ENCODE measurements at regions not wholly inside any gene's neighbourhood (a gene's known extent, or its start where the extent isn't known, plus 50 kb on each side); places are given as distances from the start of the nearest gene placed in this dataset.

- TF ChIP-seq, protein P1, sequence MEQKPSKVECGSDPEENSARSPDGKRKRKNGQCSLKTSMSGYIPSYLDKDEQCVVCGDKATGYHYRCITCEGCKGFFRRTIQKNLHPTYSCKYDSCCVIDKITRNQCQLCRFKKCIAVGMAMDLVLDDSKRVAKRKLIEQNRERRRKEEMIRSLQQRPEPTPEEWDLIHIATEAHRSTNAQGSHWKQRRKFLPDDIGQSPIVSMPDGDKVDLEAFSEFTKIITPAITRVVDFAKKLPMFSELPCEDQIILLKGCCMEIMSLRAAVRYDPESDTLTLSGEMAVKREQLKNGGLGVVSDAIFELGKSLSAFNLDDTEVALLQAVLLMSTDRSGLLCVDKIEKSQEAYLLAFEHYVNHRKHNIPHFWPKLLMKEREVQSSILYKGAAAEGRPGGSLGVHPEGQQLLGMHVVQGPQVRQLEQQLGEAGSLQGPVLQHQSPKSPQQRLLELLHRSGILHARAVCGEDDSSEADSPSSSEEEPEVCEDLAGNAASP (CRISPR knock-in tag; IDR thresholded peaks at IDR 0.05; ENCODE audit: borderline replicate concordance): peak; percentile 40; the same call in 1 of the 2 replicates
- TF ChIP-seq ERF (CRISPR knock-in tag; IDR thresholded peaks at IDR 0.05): 0 out of 2 replicates have a peak, but pooled peaks have one; percentile 45
- TF ChIP-seq, protein P2, sequence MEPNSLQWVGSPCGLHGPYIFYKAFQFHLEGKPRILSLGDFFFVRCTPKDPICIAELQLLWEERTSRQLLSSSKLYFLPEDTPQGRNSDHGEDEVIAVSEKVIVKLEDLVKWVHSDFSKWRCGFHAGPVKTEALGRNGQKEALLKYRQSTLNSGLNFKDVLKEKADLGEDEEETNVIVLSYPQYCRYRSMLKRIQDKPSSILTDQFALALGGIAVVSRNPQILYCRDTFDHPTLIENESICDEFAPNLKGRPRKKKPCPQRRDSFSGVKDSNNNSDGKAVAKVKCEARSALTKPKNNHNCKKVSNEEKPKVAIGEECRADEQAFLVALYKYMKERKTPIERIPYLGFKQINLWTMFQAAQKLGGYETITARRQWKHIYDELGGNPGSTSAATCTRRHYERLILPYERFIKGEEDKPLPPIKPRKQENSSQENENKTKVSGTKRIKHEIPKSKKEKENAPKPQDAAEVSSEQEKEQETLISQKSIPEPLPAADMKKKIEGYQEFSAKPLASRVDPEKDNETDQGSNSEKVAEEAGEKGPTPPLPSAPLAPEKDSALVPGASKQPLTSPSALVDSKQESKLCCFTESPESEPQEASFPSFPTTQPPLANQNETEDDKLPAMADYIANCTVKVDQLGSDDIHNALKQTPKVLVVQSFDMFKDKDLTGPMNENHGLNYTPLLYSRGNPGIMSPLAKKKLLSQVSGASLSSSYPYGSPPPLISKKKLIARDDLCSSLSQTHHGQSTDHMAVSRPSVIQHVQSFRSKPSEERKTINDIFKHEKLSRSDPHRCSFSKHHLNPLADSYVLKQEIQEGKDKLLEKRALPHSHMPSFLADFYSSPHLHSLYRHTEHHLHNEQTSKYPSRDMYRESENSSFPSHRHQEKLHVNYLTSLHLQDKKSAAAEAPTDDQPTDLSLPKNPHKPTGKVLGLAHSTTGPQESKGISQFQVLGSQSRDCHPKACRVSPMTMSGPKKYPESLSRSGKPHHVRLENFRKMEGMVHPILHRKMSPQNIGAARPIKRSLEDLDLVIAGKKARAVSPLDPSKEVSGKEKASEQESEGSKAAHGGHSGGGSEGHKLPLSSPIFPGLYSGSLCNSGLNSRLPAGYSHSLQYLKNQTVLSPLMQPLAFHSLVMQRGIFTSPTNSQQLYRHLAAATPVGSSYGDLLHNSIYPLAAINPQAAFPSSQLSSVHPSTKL (CRISPR knock-in tag; IDR thresholded peaks at IDR 0.05): peak; percentile 78
- TF ChIP-seq KLF9 (CRISPR knock-in tag; IDR thresholded peaks at IDR 0.05; ENCODE audit: low read depth): no peak
- no peak for TF ChIP-seq ZNF207 (IDR thresholded peaks at IDR 0.05; ENCODE audit: borderline replicate concordance)
- no peak for TF ChIP-seq FOXK2 (IDR thresholded peaks at IDR 0.05)
- TF ChIP-seq, protein P3, sequence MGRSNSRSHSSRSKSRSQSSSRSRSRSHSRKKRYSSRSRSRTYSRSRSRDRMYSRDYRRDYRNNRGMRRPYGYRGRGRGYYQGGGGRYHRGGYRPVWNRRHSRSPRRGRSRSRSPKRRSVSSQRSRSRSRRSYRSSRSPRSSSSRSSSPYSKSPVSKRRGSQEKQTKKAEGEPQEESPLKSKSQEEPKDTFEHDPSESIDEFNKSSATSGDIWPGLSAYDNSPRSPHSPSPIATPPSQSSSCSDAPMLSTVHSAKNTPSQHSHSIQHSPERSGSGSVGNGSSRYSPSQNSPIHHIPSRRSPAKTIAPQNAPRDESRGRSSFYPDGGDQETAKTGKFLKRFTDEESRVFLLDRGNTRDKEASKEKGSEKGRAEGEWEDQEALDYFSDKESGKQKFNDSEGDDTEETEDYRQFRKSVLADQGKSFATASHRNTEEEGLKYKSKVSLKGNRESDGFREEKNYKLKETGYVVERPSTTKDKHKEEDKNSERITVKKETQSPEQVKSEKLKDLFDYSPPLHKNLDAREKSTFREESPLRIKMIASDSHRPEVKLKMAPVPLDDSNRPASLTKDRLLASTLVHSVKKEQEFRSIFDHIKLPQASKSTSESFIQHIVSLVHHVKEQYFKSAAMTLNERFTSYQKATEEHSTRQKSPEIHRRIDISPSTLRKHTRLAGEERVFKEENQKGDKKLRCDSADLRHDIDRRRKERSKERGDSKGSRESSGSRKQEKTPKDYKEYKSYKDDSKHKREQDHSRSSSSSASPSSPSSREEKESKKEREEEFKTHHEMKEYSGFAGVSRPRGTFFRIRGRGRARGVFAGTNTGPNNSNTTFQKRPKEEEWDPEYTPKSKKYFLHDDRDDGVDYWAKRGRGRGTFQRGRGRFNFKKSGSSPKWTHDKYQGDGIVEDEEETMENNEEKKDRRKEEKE (IDR thresholded peaks at IDR 0.05): no peak
- TF ChIP-seq NR2F6 (IDR thresholded peaks at IDR 0.05): peak; percentile 69
- peak; percentile 75 for TF ChIP-seq NR2F6 (CRISPR knock-in tag; IDR thresholded peaks at IDR 0.05)
- TF ChIP-seq HDAC2 (CRISPR knock-in tag; IDR thresholded peaks at IDR 0.05): peak; percentile 57; the same call in 1 of the 2 replicates
- TF ChIP-seq, protein P4, sequence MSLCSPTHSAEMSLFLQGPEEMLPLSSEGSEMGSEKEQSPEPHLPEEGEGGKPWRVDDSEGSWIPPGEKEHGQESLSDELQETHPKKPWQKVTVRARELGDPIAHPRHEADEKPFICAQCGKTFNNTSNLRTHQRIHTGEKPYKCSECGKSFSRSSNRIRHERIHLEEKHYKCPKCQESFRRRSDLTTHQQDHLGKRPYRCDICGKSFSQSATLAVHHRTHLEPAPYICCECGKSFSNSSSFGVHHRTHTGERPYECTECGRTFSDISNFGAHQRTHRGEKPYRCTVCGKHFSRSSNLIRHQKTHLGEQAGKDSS (CRISPR knock-in tag; IDR thresholded peaks at IDR 0.05; ENCODE audit: borderline replicate concordance, low read depth): no peak
- TF ChIP-seq KDM3A (CRISPR knock-in tag; IDR thresholded peaks at IDR 0.05; ENCODE audit: low read depth): no peak
- TF ChIP-seq ZNF136 (CRISPR knock-in tag; IDR thresholded peaks at IDR 0.05; ENCODE audit: low read depth): no peak
- TF ChIP-seq ZNF644 (CRISPR knock-in tag; IDR thresholded peaks at IDR 0.05; ENCODE audit: low read depth): 0 out of 2 replicates have a peak, but pooled peaks have one; percentile 49
- no peak for TF ChIP-seq KLF13 (CRISPR knock-in tag; IDR thresholded peaks at IDR 0.05)
- TF ChIP-seq SATB2 (CRISPR knock-in tag; IDR thresholded peaks at IDR 0.05): no peak
- TF ChIP-seq AFF4 (CRISPR knock-in tag; IDR thresholded peaks at IDR 0.05): no peak
- TF ChIP-seq ZNF629 (CRISPR knock-in tag; conservative IDR thresholded peaks at IDR 0.05): no peak
- no peak for TF ChIP-seq NFYC (CRISPR knock-in tag; IDR thresholded peaks at IDR 0.05)
Observed at GRCh38 chr2:215611609-215612386, 175.9 kb upstream of the FN1 start (continued).

Data from HepG2 (cell line).